IMR-90 (cell line): ENCODE measurements at regions not wholly inside any gene's neighbourhood (a gene's known extent, or its start where the extent isn't known, plus 50 kb on each side); places are given as distances from the start of the nearest gene placed in this dataset.

Experiments
- ATAC-seq: fragments of 200-7000 bp; cut with Tn5 transposase; 2 replicates; pipeline ENCODE4 v1.9.1; 2020; ENCODE audit warnings: low read depth, mild to moderate bottlenecking, moderate library complexity
- BruUV-seq: library from RNA; stranded (reverse); fragments of 400-500 nt; replicated peaks from 2 replicates; lab custom pipeline; 2021; lab: Mats Ljungman, UMichigan
- CTCF ChIA-PET: fragments of 300-600 bp; formaldehyde crosslinking; extraction: SDS; loops from one replicate; lab custom pipeline; 2021; ENCODE audit warnings: antibody characterized with exemption; lab: Yijun Ruan, JAX
- POLR2A ChIA-PET: fragments of 300-600 bp; sonication (Branson Sonifier 250); formaldehyde crosslinking; loops from one replicate; lab custom pipeline; 2022; ENCODE audit warnings: antibody characterized with exemption; ENCODE audit not compliant: unreplicated experiment; lab: Charles Lee
- DNase-seq: peaks from one replicate; pipeline ENCODE4 v3.0.0; 2013
- H2AFZ ChIP-seq: replicated peaks from 2 replicates; pipeline ENCODE3; 2013; ENCODE audit warnings: low read length, mild to moderate bottlenecking; ENCODE audit not compliant: poor library complexity
- H2AK5ac ChIP-seq: 2 replicates; pipeline ENCODE4 v1.6.1; 2013; ENCODE audit warnings: low read depth, low read length, inconsistent platforms
- H2AK9ac ChIP-seq: replicated peaks from 2 replicates; pipeline ENCODE3; 2013; ENCODE audit warnings: mild to moderate bottlenecking, low read depth, low read length, moderate library complexity; ENCODE audit not compliant: poor library complexity
- H2BK120ac ChIP-seq: 2 replicates; pipeline ENCODE4 v1.6.1; 2013; ENCODE audit warnings: low read depth, low read length, inconsistent platforms
- H2BK15ac ChIP-seq: 3 replicates; pipeline ENCODE4 v1.6.1; 2013; ENCODE audit warnings: low read depth, low read length, inconsistent platforms
- H2BK20ac ChIP-seq: 2 replicates; pipeline ENCODE4 v1.6.1; 2013; ENCODE audit warnings: low read depth, mild to moderate bottlenecking, inconsistent platforms, low read length, moderate library complexity
- H2BK5ac ChIP-seq: 2 replicates; pipeline ENCODE4 v1.6.1; 2013; ENCODE audit warnings: mild to moderate bottlenecking, low read depth, low read length, inconsistent platforms; ENCODE audit not compliant: poor library complexity, severe bottlenecking
- H3K14ac ChIP-seq: replicated peaks from 2 replicates; pipeline ENCODE4 v1.6.1; 2013; ENCODE audit warnings: low read depth, low read length, inconsistent platforms
- H3K18ac ChIP-seq: 2 replicates; pipeline ENCODE4 v1.6.1; 2013; ENCODE audit warnings: low read depth, low read length, control low read depth
- H3K23ac ChIP-seq: 2 replicates; pipeline ENCODE4 v1.6.1; 2013; ENCODE audit warnings: low read depth, low read length, inconsistent platforms
- H3K27ac ChIP-seq: 2 replicates; pipeline ENCODE4 v1.5.1; 2013; ENCODE audit warnings: mild to moderate bottlenecking, control low read depth, low read length; ENCODE audit not compliant: insufficient read depth
- H3K27me3 ChIP-seq: 2 replicates; pipeline ENCODE4 v1.6.1; 2013; ENCODE audit warnings: low read length; ENCODE audit not compliant: control insufficient read depth, insufficient read depth
- H3K36me3 ChIP-seq: 2 replicates; pipeline ENCODE4 v1.6.1; 2013; ENCODE audit warnings: low read length, mixed read lengths; ENCODE audit not compliant: control insufficient read depth, insufficient read depth
- H3K4ac ChIP-seq: 2 replicates; pipeline ENCODE4 v1.6.1; 2013; ENCODE audit warnings: low read depth, low read length, inconsistent platforms
- H3K4me1 ChIP-seq: 2 replicates; pipeline ENCODE4 v1.6.1; 2013; ENCODE audit warnings: low read length, mixed read lengths; ENCODE audit not compliant: control insufficient read depth, insufficient read depth
- H3K4me2 ChIP-seq: 2 replicates; pipeline ENCODE4 v1.6.1; 2013; ENCODE audit warnings: low read depth, mild to moderate bottlenecking, control low read depth, low read length, moderate library complexity
- H3K4me3 ChIP-seq: 2 replicates; pipeline ENCODE4 v1.5.1; 2013; ENCODE audit warnings: low read depth, mild to moderate bottlenecking, control low read depth, low read length, moderate library complexity; ENCODE audit not compliant: insufficient read depth
- H3K56ac ChIP-seq: 2 replicates; pipeline ENCODE4 v1.6.1; 2013; ENCODE audit warnings: low read length, inconsistent platforms; ENCODE audit not compliant: insufficient read depth; ENCODE audit errors: extremely low read depth
- H3K79me1 ChIP-seq, 2 experiments: 2 replicates each; pipeline ENCODE4 v1.6.1; 2013; ENCODE audit warnings: low read length in 2 of 2, inconsistent platforms in 1 of 2, low read depth in 1 of 2
- H3K9ac ChIP-seq: 2 replicates; pipeline ENCODE4 v1.6.1; 2013; ENCODE audit warnings: low read depth, low read length, control low read depth
- H3K9me1 ChIP-seq: 2 replicates; pipeline ENCODE4 v1.6.1; 2013; ENCODE audit warnings: low read length, inconsistent platforms; ENCODE audit not compliant: insufficient read depth
- H3K9me3 ChIP-seq: 2 replicates; pipeline ENCODE4 v1.6.1; 2013; ENCODE audit warnings: low read length; ENCODE audit not compliant: control insufficient read depth, insufficient read depth
- H4K20me1 ChIP-seq: 2 replicates; pipeline ENCODE4 v1.6.1; 2013; ENCODE audit warnings: low read length, inconsistent platforms; ENCODE audit not compliant: insufficient read depth
- H4K5ac ChIP-seq: 2 replicates; pipeline ENCODE4 v1.6.1; 2013; ENCODE audit warnings: mild to moderate bottlenecking, low read depth, low read length, control low read depth
- H4K8ac ChIP-seq, 2 experiments: 2 replicates each; pipeline ENCODE4 v1.6.1; 2013; ENCODE audit warnings: low read depth in 2 of 2, low read length in 2 of 2, control low read depth in 1 of 2, inconsistent platforms in 1 of 2
- H4K91ac ChIP-seq: 2 replicates; pipeline ENCODE4 v1.6.1; 2013; ENCODE audit warnings: low read depth, low read length, inconsistent platforms; ENCODE audit not compliant: insufficient read depth
- BHLHE40 ChIP-seq: fragments of 150-350 bp; IDR thresholded peaks from 2 replicates; pipeline ENCODE4 v1.6.1; 2016; ENCODE audit warnings: mild to moderate bottlenecking, low read depth, low read length
- CTCF ChIP-seq: conservative IDR thresholded peaks from 2 replicates; pipeline ENCODE4 v1.5.1; 2012; ENCODE audit warnings: mild to moderate bottlenecking, low read depth, low read length, improper control_type of control experiment
- MXI1 ChIP-seq: IDR thresholded peaks from 2 replicates; pipeline ENCODE4 v1.6.1; 2012; ENCODE audit warnings: low read depth, mild to moderate bottlenecking, low read length, moderate library complexity, borderline replicate concordance
- RCOR1 ChIP-seq: IDR thresholded peaks from 2 replicates; pipeline ENCODE4 v1.6.1; 2012; ENCODE audit warnings: mild to moderate bottlenecking, low read length, improper control_type of control experiment; ENCODE audit not compliant: insufficient replicate concordance
- RFX5 ChIP-seq: IDR thresholded peaks from 2 replicates; pipeline ENCODE4 v1.8.0; 2012; ENCODE audit warnings: low read depth, mild to moderate bottlenecking, low read length, moderate library complexity
- WGBS, 2 experiments: methylation state at CpG; one replicate each; pipeline versions ENCODE4 v1.1.5 to v1.1.7; 2013; ENCODE audit warnings: missing lambda C conversion rate in 2 of 2; ENCODE audit not compliant: insufficient read length in 1 of 2; ENCODE audit errors: extremely low coverage in 2 of 2; 5-methylcytosine and 5-hydroxymethylcytosine counted together
- dilution Hi-C: fragments of 300-500 bp; cut with HindIII; formaldehyde crosslinking; loops from one replicate; pipeline ENCODE4 v1.14.3; 2018; ENCODE audit warnings: low sequenced_read_pairs; ENCODE audit not compliant: unreplicated experiment
- in situ Hi-C: fragments of 300-500 bp; cut with MboI; formaldehyde crosslinking; loops from 3 replicates; pipeline ENCODE4 v1.14.3; 2019; ENCODE audit warnings: low sequenced_read_pairs, inconsistent platforms, mixed read lengths
- intact Hi-C: fragments of 100-400 bp; cut with micrococcal nuclease; formaldehyde crosslinking; loops from 2 replicates; pipeline ENCODE4 v1.10.0; 2022

GRCh38 chr4:146124023-146124680 lies 51.4 kb upstream of the LSM6 start:
- ATAC-seq, result no peak
- peak; percentile 0 for DNase-seq

More at GRCh38 chr4:146124023-146124680, 51.4 kb upstream of the LSM6 start:
- Histone ChIP-seq H2BK120ac (no peak overlapping the region), H2AK9ac (no peak overlapping the region), H3K9me3 (no peaks in the 10 kb centered on the region), H3K27me3 (peaks cover 1% of the 10 kb centered on the region; the same call in 1 of the 2 replicates), H2AK5ac (no peak overlapping the region), H3K56ac (no peak overlapping the region), H3K4me3 (no peak overlapping the region), H3K23ac (no peak overlapping the region), H3K79me1 (no peaks in the 10 kb centered on the region), H3K27ac (no peak overlapping the region), H3K9ac (no peak overlapping the region), H3K4ac (no peak overlapping the region), H3K18ac (no peak overlapping the region), H2BK5ac (no peak overlapping the region), H3K4me2 (no peak overlapping the region), H3K36me3 (no peaks in the 10 kb centered on the region), H4K8ac (no peak overlapping the region), H4K91ac (no peak overlapping the region), H4K20me1 (no peaks in the 10 kb centered on the region), H3K4me1 (no peaks in the 10 kb centered on the region), H3K14ac (no peak overlapping the region), H2BK15ac (no peak overlapping the region), H2BK20ac (no peak overlapping the region), H2AFZ (no peak overlapping the region), H4K5ac (no peak overlapping the region), H3K9me1 (no peaks in the 10 kb centered on the region)
- CTCF ChIA-PET, result interaction anchor here (0.6 to 1.7 kb wide), 2 partner anchors 11 to 830 kb away, joined by 3 to 4 read pairs; no protein-coding TSS in a partner anchor
- BruUV-seq, result no TSS peak
- TF ChIP-seq BHLHE40, result no peak
- TF ChIP-seq CTCF, result no peak
- TF ChIP-seq RCOR1, result no peak
- no peak for TF ChIP-seq MXI1
- no peak for TF ChIP-seq RFX5
- intact Hi-C loops (no loop called here), dilution Hi-C loops (no loop called here), in situ Hi-C loops (no loop called here)
- WGBS, 2 experiments, result 57% methylated on average over 6 of the region's 6 CpGs; no CpG with 5 or more reads in 1 of the 2 experiments
- POLR2A ChIA-PET, result interaction anchor here (0.5 kb wide), 1 partner anchor 160 kb away, joined by 7 read pairs; no protein-coding TSS in a partner anchor
